ENCODE measurements at regions not wholly inside any gene's neighbourhood (a gene's known extent, or its start where the extent isn't known, plus 50 kb on each side); places are given as distances from the start of the nearest gene placed in this dataset.

DNA sequence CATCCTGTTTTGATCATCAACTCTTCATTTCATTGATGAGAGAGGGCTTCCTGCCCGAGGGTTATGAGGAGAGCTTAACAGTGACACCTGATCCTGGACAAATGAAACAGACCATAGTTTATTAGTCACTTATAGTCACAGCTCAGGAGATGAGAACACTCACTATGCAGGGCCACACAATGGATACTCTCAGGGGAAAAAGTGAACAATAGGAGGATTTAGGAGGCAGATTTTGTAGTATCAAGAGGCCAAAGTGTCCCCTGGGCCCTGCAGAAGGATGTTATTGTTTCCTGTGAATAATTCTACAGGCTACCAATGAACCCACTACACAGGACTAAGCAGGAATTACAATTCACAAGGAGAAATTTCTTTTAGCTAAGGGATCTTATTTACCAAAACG lies 772.8 kb upstream of the MAN1A1 start:
- TF ChIP-seq EZH2 (IDR thresholded peaks at IDR 0.05; ENCODE audit: insufficient read depth, poor library complexity, severe bottlenecking) (no peak), EZH2phosphoT487 (IDR thresholded peaks at IDR 0.05; ENCODE audit: insufficient read depth, low read depth) (no peak)
